ENCODE measurements at regions not wholly inside any gene's neighbourhood (a gene's known extent, or its start where the extent isn't known, plus 50 kb on each side); places are given as distances from the start of the nearest gene placed in this dataset.

- TF ChIP-seq CTCF (IDR thresholded peaks at IDR 0.05) (no peak), POLR2A (IDR thresholded peaks at IDR 0.05) (no peak)
Observed at GRCh38 chr14:31965735-31966598, 111.1 kb upstream of the ARHGAP5 start.
